ENCODE measurements at regions not wholly inside any gene's neighbourhood (a gene's known extent, or its start where the extent isn't known, plus 50 kb on each side); places are given as distances from the start of the nearest gene placed in this dataset.

GRCh38 chr12:29893002-29893401 lies 109.3 kb upstream of the TMTC1 start:
- Histone ChIP-seq H3K4me2 (ENCODE audit: control insufficient read depth, extremely low read depth, insufficient read depth, low read depth, low read length) (no peak overlapping the region), H3K4me1 (ENCODE audit: control insufficient read depth, extremely low read depth, insufficient read depth, low read length) (no peaks in the 10 kb centered on the region), H3K79me2 (ENCODE audit: control insufficient read depth, insufficient read depth, low read length) (no peaks in the 10 kb centered on the region), H4K20me1 (ENCODE audit: control insufficient read depth, extremely low read depth, insufficient read depth, low read length) (no peaks in the 10 kb centered on the region), H3K9me3 (ENCODE audit: control insufficient read depth, low read depth, low read length) (no peaks in the 10 kb centered on the region), H3K9ac (ENCODE audit: control insufficient read depth, extremely low read depth, insufficient read depth, low read length) (no peak overlapping the region), H3K4me3 (ENCODE audit: control insufficient read depth in 2 of 3, extremely low read depth in 1 of 3, insufficient read depth in 2 of 3, low read depth in 1 of 3, low read length in 3 of 3) (no peak overlapping the region), H3K27ac (ENCODE audit: control insufficient read depth, insufficient read depth, low read length) (no peak overlapping the region), H3K9me1 (ENCODE audit: control insufficient read depth, extremely low read depth, insufficient read depth, low read length) (no peaks in the 10 kb centered on the region), H3K36me3 (ENCODE audit: control insufficient read depth in 2 of 2, extremely low read depth in 1 of 2, insufficient read depth in 2 of 2, low read length in 2 of 2) (no peaks in the 10 kb centered on the region), H2AFZ (ENCODE audit: control insufficient read depth, low read length) (no peak overlapping the region), H3K27me3 (ENCODE audit: control insufficient read depth, extremely low read depth, insufficient read depth, low read length) (no peaks in the 10 kb centered on the region)
- FAIRE-seq: no peak
- DNase-seq (ENCODE audit: low read depth, low spot score): no peak
- TF ChIP-seq CTCF (optimal IDR thresholded peaks at IDR 0.05 in 1 of 3, IDR thresholded peaks at IDR 0.05 in 1 of 3, conservative IDR thresholded peaks at IDR 0.05 in 1 of 3; ENCODE audit: extremely low read depth in 1 of 3, insufficient read depth in 2 of 3, low read length in 3 of 3) (no peak), EZH2 (IDR thresholded peaks at IDR 0.05; ENCODE audit: low read length) (no peak)
- dilution Hi-C loops (cut with MboI; ENCODE audit: extremely low pct_ligation_motif_present, low sequenced_read_pairs): no loop called here

- no peaks in the 10 kb centered on the region for H3K9me3 ChIP-seq (ENCODE audit: control insufficient read depth, low read depth, low read length)
- H3K9ac ChIP-seq (ENCODE audit: control insufficient read depth, extremely low read depth, insufficient read depth, low read length): no peak overlapping the region
- no peaks in the 10 kb centered on the region for H3K79me2 ChIP-seq (ENCODE audit: control insufficient read depth, insufficient read depth, low read length)
- H3K9me1 ChIP-seq (ENCODE audit: control insufficient read depth, extremely low read depth, insufficient read depth, low read length): no peaks in the 10 kb centered on the region
- FAIRE-seq: no peak
- TF ChIP-seq EZH2 (IDR thresholded peaks at IDR 0.05; ENCODE audit: low read length) (no peak), CTCF (optimal IDR thresholded peaks at IDR 0.05 in 1 of 3, IDR thresholded peaks at IDR 0.05 in 1 of 3, conservative IDR thresholded peaks at IDR 0.05 in 1 of 3; ENCODE audit: extremely low read depth in 1 of 3, insufficient read depth in 2 of 3, low read length in 3 of 3) (no peak)
- dilution Hi-C loops (cut with MboI; ENCODE audit: extremely low pct_ligation_motif_present, low sequenced_read_pairs): no loop called here
- H4K20me1 ChIP-seq (ENCODE audit: control insufficient read depth, extremely low read depth, insufficient read depth, low read length): no peaks in the 10 kb centered on the region
- H3K4me2 ChIP-seq (ENCODE audit: control insufficient read depth, extremely low read depth, insufficient read depth, low read depth, low read length): no peak overlapping the region
- no peaks in the 10 kb centered on the region for H3K36me3 ChIP-seq (ENCODE audit: control insufficient read depth in 2 of 2, extremely low read depth in 1 of 2, insufficient read depth in 2 of 2, low read length in 2 of 2)
- H3K4me3 ChIP-seq (ENCODE audit: control insufficient read depth in 2 of 3, extremely low read depth in 1 of 3, insufficient read depth in 2 of 3, low read depth in 1 of 3, low read length in 3 of 3): no peak overlapping the region
- no peak for DNase-seq (ENCODE audit: low read depth, low spot score)
- no peak overlapping the region for H3K27ac ChIP-seq (ENCODE audit: control insufficient read depth, insufficient read depth, low read length)
- no peak overlapping the region for H2AFZ ChIP-seq (ENCODE audit: control insufficient read depth, low read length)
- no peaks in the 10 kb centered on the region for H3K4me1 ChIP-seq (ENCODE audit: control insufficient read depth, extremely low read depth, insufficient read depth, low read length)
- H3K27me3 ChIP-seq (ENCODE audit: control insufficient read depth, extremely low read depth, insufficient read depth, low read length): no peaks in the 10 kb centered on the region
Measured at GRCh38 chr12:29891792-29892191, 108.0 kb upstream of the TMTC1 start.

Data from keratinocyte (primary cell).